Fibroblast of skin of right biceps (primary cell): ENCODE measurements at regions not wholly inside any gene's neighbourhood (a gene's known extent, or its start where the extent isn't known, plus 50 kb on each side); places are given as distances from the start of the nearest gene placed in this dataset.

Source experiments
- DNase-seq: peaks from one replicate; pipeline ENCODE4 v3.0.0-alpha.2; 2013

DNA sequence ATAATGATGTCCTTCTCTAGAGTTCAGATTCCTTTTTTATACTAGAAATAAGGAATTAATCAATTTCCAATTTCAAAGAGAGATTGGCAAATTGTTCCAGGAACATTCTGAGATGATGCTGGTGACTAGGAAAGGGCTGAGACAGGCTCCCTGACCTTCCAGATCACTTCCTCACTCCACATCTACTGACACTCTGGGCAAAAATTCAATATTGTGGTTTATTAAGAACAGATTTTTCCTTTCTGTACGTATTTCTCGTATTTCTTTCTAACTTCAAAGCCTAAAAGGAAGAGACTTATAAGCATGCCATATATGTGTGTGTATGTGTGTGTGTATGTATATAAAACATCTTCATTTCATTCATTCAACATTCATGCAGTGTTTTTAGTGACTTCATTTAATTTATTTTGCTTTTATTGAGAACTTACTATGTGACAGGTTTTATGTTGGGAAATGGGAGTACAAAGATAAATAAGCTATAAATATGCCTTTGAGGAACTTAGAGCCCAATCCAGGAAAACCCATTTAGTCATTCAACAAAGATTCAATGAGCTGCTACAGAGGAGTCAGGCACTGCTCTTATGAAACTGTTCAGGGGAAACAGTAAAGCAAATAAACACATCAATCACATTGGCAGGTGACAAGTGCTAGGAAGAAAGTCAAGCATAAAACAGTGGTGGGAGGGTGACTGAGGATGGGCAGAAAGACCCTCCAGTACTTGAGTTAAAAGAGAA lies 137.9 kb downstream of the RDH14 start:
- DNase-seq = peak; percentile 46

GRCh38 chr2:18413676-18414396 lies 146.6 kb downstream of the RDH14 start:
- DNase-seq = peak; percentile 89

- peak; percentile 72 for DNase-seq
Observed at GRCh38 chr2:18412980-18413675, 147.3 kb downstream of the RDH14 start.

DNA sequence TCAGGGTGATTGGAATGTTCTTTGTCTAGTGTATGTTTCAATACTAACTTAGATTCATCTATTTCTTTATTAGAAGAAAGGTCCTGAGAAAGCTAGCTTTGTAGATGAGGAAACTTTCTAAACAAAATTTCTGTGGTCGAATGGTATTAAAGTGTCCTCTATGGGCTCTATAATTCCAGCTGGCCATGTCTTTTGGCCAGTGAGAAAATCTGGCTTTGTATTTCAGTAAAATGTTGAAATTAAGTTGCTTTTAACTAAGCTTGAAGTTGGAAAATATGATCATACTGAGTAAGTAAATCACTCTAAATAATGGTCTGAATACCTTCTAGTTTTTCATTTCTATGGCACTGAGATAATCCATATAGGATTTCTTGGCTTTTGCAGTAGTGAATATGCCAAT lies 148.8 kb downstream of the RDH14 start:
- no peak for DNase-seq

DNA sequence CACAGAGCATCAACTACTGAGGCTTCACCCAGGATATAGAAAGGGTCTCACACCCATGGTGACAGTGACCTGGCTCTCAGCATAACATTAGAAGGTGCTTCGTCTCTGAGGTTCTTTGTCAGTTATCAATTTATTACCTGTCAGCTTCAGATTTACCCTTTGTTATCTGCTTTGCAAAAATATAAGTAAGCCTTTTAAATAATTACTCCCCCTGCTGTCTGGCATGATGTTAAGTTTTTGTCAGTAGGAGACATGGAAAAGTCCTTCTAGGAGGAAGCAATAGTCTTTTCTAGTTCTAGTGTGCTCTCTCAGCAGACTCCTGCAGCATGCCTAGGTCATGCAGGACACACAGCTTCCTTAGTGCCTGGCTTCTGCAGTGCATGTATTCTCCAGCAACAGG lies 149.9 kb downstream of the RDH14 start:
- no peak for DNase-seq

DNA sequence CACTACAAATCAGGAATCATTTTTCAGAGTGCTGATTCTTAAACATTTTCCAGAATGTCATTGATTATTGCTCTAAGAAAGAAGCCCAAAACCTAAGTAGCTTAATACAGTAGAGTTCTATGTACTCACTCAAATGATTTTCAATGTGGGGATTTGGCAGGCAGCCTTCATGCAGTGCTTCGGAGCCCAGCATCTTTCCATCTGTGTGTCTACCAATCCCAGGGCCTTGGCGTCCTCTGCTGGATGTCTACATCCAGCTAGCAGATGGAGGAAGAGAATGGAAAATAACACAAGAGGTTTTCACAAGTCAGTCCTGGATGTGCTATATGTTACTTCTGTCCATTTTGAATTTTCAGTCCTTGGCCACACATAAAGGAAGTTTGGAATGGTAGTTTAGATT lies 151.8 kb downstream of the RDH14 start:
- no peak for DNase-seq

DNA sequence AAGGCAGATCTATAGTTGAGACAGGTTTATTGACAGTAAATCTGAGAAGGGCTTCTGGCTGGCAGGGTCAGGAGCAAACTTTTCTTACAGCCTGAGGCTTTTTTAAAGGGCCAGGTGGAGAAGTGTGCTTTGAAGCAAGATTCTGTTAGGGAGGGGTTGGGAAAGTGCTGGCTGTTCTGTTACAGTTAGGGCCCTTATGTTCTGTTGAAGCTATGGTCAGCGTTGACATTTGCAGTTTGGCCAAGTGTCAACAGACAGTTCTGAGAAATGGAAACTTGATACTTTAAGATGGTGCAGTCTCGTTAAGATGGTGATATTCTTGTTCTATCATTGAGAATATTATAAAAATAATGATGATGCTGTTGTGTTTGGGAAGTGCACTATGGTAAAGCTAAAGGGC lies 154.2 kb downstream of the RDH14 start:
- no peak for DNase-seq

DNA sequence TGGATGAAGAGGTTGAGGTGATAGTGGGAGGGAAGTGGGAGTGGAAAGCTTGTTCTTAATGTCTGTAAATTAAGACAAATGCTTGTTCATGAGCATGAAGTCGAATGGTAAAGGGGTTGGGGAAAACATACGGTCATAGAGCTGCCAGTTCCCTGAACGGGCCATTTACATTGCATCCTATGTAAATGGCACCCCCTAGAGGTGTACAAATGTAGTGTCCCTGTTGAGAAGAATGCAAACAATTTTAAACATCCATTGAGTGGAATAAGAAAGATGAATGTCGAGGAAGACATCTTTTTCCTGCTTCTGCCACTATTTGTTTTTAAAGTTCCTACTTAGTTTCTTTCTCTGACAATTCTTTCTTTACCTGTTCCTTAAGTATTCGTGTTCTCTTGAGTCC lies 155.7 kb downstream of the RDH14 start:
- DNase-seq = peak; percentile 55

DNA sequence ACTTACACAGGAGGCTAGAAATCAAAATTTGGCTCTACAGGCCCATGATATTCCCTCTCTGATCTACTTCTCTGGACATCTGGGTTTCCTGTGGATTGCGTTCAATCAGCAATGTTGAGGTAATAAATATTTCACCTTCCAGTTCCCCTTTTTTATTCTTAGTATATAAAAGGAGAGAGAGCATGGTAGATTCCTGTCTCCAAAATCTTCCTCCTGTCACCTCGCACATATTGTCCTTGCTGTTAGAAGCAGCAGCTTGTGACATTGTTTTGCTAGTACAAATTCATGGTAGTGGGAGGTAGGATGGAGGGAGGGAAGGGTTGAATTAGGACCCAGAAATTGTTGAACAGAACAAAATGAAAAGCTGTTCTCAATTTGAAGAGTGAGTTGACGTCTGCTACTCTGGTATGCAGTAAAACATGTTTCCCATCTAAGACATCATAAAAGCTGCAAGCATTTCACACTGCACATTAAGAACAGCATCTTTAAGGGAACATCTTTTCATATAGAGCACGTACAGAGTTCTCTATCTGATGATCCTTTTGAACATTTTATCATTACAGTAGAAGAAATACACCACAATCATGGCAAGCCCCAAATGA lies 156.4 kb downstream of the RDH14 start:
- peak; percentile 62 for DNase-seq

- peak; percentile 52 for DNase-seq
Observed at GRCh38 chr2:18402831-18403230, 157.6 kb downstream of the RDH14 start.

DNA sequence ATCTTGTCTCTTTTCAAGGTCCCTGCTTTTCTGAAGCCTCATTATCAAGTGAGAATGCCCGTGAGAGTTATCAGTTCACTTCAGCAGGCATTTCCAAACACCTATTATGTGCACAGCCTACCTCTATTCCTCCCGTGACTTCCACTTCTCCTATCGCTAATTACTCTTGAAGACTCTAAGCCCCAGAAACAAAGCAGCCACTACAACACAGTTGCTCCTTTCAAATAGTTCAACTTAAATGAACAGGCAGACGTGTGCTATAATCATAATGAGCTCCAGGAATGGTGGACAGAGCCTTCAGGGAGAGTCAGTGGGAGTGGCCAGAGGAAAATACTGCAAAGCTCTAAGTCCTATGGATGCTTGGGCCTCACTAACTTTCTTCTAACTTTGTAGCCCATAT lies 159.0 kb downstream of the RDH14 start:
- no peak for DNase-seq

GRCh38 chr2:18399601-18400000 lies 160.9 kb downstream of the RDH14 start:
- peak; percentile 46 for DNase-seq

GRCh38 chr2:18398833-18399232 lies 161.6 kb downstream of the RDH14 start:
- DNase-seq = no peak

- DNase-seq = peak; percentile 86
Observed at GRCh38 chr2:18396329-18397010, 164.0 kb downstream of the RDH14 start.

DNA sequence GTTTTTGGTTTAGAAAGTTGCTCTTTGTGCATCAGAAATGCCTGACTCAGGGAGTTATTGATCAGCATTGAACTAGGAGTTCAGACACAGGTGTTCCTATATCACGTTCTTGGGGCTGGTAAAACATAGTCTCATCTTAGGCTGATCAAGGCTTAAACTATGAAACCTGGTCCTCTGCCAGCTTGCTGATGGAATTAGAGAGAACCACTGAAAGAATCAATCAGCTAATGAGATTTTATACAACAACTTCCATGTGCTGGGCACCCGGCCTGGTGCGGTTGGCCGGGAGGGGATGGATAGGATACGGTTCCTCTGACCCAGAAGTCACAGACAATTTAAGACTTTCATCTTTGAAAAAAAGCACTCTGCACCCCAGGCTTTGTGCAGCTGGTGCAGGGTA lies 164.9 kb downstream of the RDH14 start:
- DNase-seq = no peak

- peak; percentile 73 for DNase-seq
Observed at GRCh38 chr2:18387441-18388206, 172.8 kb downstream of the RDH14 start.

- DNase-seq = no peak
Observed at GRCh38 chr2:18384242-18384641, 176.2 kb downstream of the RDH14 start.

GRCh38 chr2:18381386-18381785 lies 179.1 kb downstream of the RDH14 start:
- DNase-seq = peak; percentile 61

GRCh38 chr2:18380321-18380720 lies 180.1 kb downstream of the RDH14 start:
- no peak for DNase-seq

- DNase-seq = no peak
Observed at GRCh38 chr2:18379870-18380269, 180.6 kb downstream of the RDH14 start.

DNA sequence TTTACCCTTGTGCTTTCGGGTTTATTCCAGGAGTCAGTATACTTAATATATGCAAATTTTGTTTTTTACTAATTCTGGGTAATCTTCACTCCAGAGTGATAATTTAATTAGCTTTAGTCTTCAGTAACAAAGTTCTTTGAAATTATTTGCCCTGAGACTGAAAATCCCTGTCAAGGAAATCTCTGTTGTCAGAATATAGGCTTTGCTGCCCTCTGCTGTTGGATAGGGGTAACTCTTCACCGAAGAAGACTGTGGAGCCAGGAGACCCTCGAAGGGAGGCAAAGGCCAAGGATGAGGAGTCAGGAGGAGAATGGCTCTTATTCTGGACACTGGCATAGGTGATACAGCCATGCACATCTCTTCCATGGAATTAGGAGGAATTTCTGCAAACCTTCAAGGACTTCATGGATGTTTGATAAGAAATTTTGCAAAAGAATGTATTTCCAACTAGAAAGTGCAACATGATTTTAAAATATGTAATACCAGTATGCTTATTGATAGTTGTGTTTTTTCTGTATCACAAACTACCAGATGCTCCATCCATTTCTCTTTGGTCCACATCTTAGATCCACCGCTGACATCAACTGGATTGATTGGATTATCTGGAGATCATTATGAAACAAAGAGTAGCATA lies 182.3 kb downstream of the RDH14 start:
- DNase-seq = peak; percentile 48

GRCh38 chr2:18376936-18377335 lies 183.5 kb downstream of the RDH14 start:
- no peak for DNase-seq
